ENCODE measurements at regions not wholly inside any gene's neighbourhood (a gene's known extent, or its start where the extent isn't known, plus 50 kb on each side); places are given as distances from the start of the nearest gene placed in this dataset.

- no peak overlapping the region for H3K56ac ChIP-seq (ENCODE audit: extremely low read depth, insufficient read depth, low read length)
- CTCF ChIA-PET = no interaction called here
- ATAC-seq (ENCODE audit: low read depth) = no peak
Observed at GRCh38 chr9:129254566-129255287, 76.7 kb upstream of the IER5L start.

More at GRCh38 chr9:129254566-129255287, 76.7 kb upstream of the IER5L start:
- H4K8ac ChIP-seq (ENCODE audit: low read depth in 2 of 2, low read length in 2 of 2) = no peak overlapping the region
- dilution Hi-C loops (cut with HindIII; ENCODE audit: low sequenced_read_pairs, unreplicated experiment) (no loop called here), intact Hi-C loops (cut with micrococcal nuclease) (no loop called here), in situ Hi-C loops (cut with MboI; ENCODE audit: low sequenced_read_pairs) (no loop called here)
- H2BK15ac ChIP-seq (ENCODE audit: low read depth, low read length) = no peak overlapping the region
- DNase-seq = no peak
- H3K79me1 ChIP-seq (ENCODE audit: low read depth in 1 of 2, low read length in 2 of 2) = no peaks in the 10 kb centered on the region
- no peak overlapping the region for H3K4ac ChIP-seq (ENCODE audit: low read depth, low read length)
- H2AFZ ChIP-seq (replicated peaks; ENCODE audit: low read length, poor library complexity) = no peak overlapping the region
- no peak overlapping the region for H3K4me2 ChIP-seq (ENCODE audit: low read depth, low read length)
- no peak overlapping the region for H3K18ac ChIP-seq (ENCODE audit: low read depth, low read length)
- no peaks in the 10 kb centered on the region for H4K20me1 ChIP-seq (ENCODE audit: insufficient read depth, low read length)
- H3K9me3 ChIP-seq (ENCODE audit: control insufficient read depth, insufficient read depth, low read length) = no peaks in the 10 kb centered on the region
- no peak overlapping the region for H3K14ac ChIP-seq (replicated peaks; ENCODE audit: low read depth, low read length)
- H2AK5ac ChIP-seq (ENCODE audit: low read depth, low read length) = no peak overlapping the region
- no peak overlapping the region for H4K5ac ChIP-seq (ENCODE audit: low read depth, low read length)
- no peak for TF ChIP-seq SMC3 (IDR thresholded peaks at IDR 0.05; ENCODE audit: low read depth, low read length)
- no peak overlapping the region for H2BK120ac ChIP-seq (ENCODE audit: low read depth, low read length)
- BruUV-seq (replicated peaks) = no TSS peak
- no peak overlapping the region for H3K9ac ChIP-seq (ENCODE audit: low read depth, low read length)
- no peak overlapping the region for H2BK5ac ChIP-seq (ENCODE audit: low read depth, low read length, poor library complexity, severe bottlenecking)
- POLR2A ChIA-PET (ENCODE audit: unreplicated experiment) = no interaction called here
- H3K27ac ChIP-seq (ENCODE audit: insufficient read depth, low read length) = no peak overlapping the region
- peaks cover 5% of the 10 kb centered on the region; the same call in 1 of the 2 replicates for H3K9me1 ChIP-seq (ENCODE audit: insufficient read depth, low read length)
- H3K4me1 ChIP-seq (ENCODE audit: control insufficient read depth, insufficient read depth, low read length) = peaks cover 5% of the 10 kb centered on the region; the same call in 1 of the 2 replicates
- no peak overlapping the region for H2AK9ac ChIP-seq (replicated peaks; ENCODE audit: low read depth, low read length, poor library complexity)
- no peak overlapping the region for H3K23ac ChIP-seq (ENCODE audit: low read depth, low read length)
- H3K4me3 ChIP-seq (ENCODE audit: insufficient read depth, low read depth, low read length) = no peak overlapping the region
- no peak overlapping the region for H2BK20ac ChIP-seq (ENCODE audit: low read depth, low read length)
- peaks cover 5% of the 10 kb centered on the region for H3K27me3 ChIP-seq (ENCODE audit: control insufficient read depth, insufficient read depth, low read length)
- WGBS, 2 experiments (ENCODE audit: extremely low coverage in 2 of 2, insufficient read length in 1 of 2) = 89% methylated on average over 1 of the region's 9 CpGs; no CpG with 5 or more reads in 1 of the 2 experiments
- H3K36me3 ChIP-seq (ENCODE audit: control insufficient read depth, insufficient read depth, low read length) = no peaks in the 10 kb centered on the region
- H4K91ac ChIP-seq (ENCODE audit: insufficient read depth, low read depth, low read length) = no peak overlapping the region
